Esophagus mucosa (tissue), 1 donor: ENCODE measurements at regions not wholly inside any gene's neighbourhood (a gene's known extent, or its start where the extent isn't known, plus 50 kb on each side); places are given as distances from the start of the nearest gene placed in this dataset.

Experiments used
- ATAC-seq: fragments of 200-7000 bp; cut with Tn5 transposase; one replicate; pipeline ENCODE4 v1.9.1; 2020
- donor health status: DM: yes; HTN: yes; CAD: no.

- ATAC-seq = no peak
These were observed 52.4 kb upstream of the SELENOK start for GRCh38 chr3:53944028-53944427.

GRCh38 chr3:53941950-53942349, 50.3 kb upstream of the SELENOK start:
- ATAC-seq = no peak
